Omental fat pad (tissue), 3 donors: ENCODE measurements at regions not wholly inside any gene's neighbourhood (a gene's known extent, or its start where the extent isn't known, plus 50 kb on each side); places are given as distances from the start of the nearest gene placed in this dataset.
A peak's percentile ranks its signal among the peaks of the same experiment; 100 is the strongest.

ENCODE experiments used
- ATAC-seq: fragments of 150-250 bp; one replicate; pipeline ENCODE4 v1.9.1; 2016; ENCODE audit warnings: mild to moderate bottlenecking, moderate library complexity; ENCODE audit not compliant: low FRiP score
- DNase-seq: peaks from one replicate; pipeline ENCODE4 v3.0.0-alpha.2; 2019; ENCODE audit warnings: low spot score
- CTCF ChIP-seq, 3 donors: fragments of 450-650 bp; IDR thresholded peaks; one replicate each; pipeline ENCODE4 v1.5.1; 2016 to 2017; ENCODE audit warnings: antibody characterized with exemption in 3 of 3, mild to moderate bottlenecking in 3 of 3, moderate library complexity in 2 of 3

GRCh38 chr3:110198717-110199587 is 861.6 kb upstream of the DPPA4 start:
- ATAC-seq (peak; percentile 41), DNase-seq (no peak)
- no peak for TF ChIP-seq CTCF (IDR thresholded peaks at IDR 0.05)

- ATAC-seq = no peak
- no peak for TF ChIP-seq CTCF (IDR thresholded peaks at IDR 0.05)
- no peak for DNase-seq
Observed at GRCh38 chr3:110199588-110199943, 862.2 kb upstream of the DPPA4 start.

- DNase-seq = no peak
- no peak for ATAC-seq
- TF ChIP-seq CTCF (IDR thresholded peaks at IDR 0.05) = no peak
Observed at GRCh38 chr3:110210086-110210660, 861.4 kb upstream of the NECTIN3 start.

- DNase-seq (no peak), ATAC-seq (no peak)
- TF ChIP-seq CTCF (IDR thresholded peaks at IDR 0.05) = no peak
Observed at GRCh38 chr3:110226645-110227044, 845.0 kb upstream of the NECTIN3 start.

- no peak for TF ChIP-seq CTCF (IDR thresholded peaks at IDR 0.05)
- ATAC-seq (no peak), DNase-seq (no peak)
Observed at GRCh38 chr3:110227991-110228390, 843.6 kb upstream of the NECTIN3 start.

- no peak for DNase-seq
- no peak for TF ChIP-seq CTCF (IDR thresholded peaks at IDR 0.05)
- no peak for ATAC-seq
Observed at GRCh38 chr3:110234831-110235230, 836.8 kb upstream of the NECTIN3 start.
